GM12891 (cell line): ENCODE measurements at regions not wholly inside any gene's neighbourhood (a gene's known extent, or its start where the extent isn't known, plus 50 kb on each side); places are given as distances from the start of the nearest gene placed in this dataset.

ENCODE experiments used
- DNase-seq: peaks from one replicate; pipeline ENCODE4 v3.0.0; 2011; ENCODE audit warnings: low spot score; ENCODE audit not compliant: insufficient read length
- FAIRE-seq: peaks from 2 replicates; lab custom pipeline; 2011; peaks lifted over from hg19 to GRCh38; lab: Jason Lieb, UNC
- PAX5 ChIP-seq: IDR thresholded peaks from 2 replicates; pipeline ENCODE4 v1.6.1; 2011; ENCODE audit warnings: low read length, moderate library complexity, mild to moderate bottlenecking; ENCODE audit not compliant: insufficient read depth, severe bottlenecking
- POLR2A ChIP-seq: IDR thresholded peaks from 2 replicates; pipeline ENCODE4 v1.6.1; 2011; ENCODE audit warnings: low read depth, low read length, control low read depth
- POLR2AphosphoS5 ChIP-seq: IDR thresholded peaks from 2 replicates; pipeline ENCODE4 v1.6.1; 2011; ENCODE audit warnings: low read depth, low read length, control low read depth
- POU2F2 ChIP-seq: IDR thresholded peaks from 2 replicates; pipeline ENCODE4 v1.6.1; 2011; ENCODE audit warnings: low read depth, mild to moderate bottlenecking, control low read depth, low read length, moderate library complexity
- SPI1 ChIP-seq: IDR thresholded peaks from 2 replicates; pipeline ENCODE4 v1.6.1; 2011; ENCODE audit warnings: low read depth, low read length, control low read depth
- TAF1 ChIP-seq: IDR thresholded peaks from 2 replicates; pipeline ENCODE4 v1.6.1; 2011; ENCODE audit warnings: low read depth, low read length, control low read depth

GRCh38 chr7:88095-88926, 104.1 kb upstream of the FAM20C start:
- DNase-seq (no peak), FAIRE-seq (no peak)
- TF ChIP-seq POLR2A (no peak), POU2F2 (no peak), TAF1 (no peak), POLR2AphosphoS5 (no peak), PAX5 (no peak), SPI1 (no peak)

GRCh38 chr7:88927-89231, 103.5 kb upstream of the FAM20C start:
- FAIRE-seq (no peak), DNase-seq (no peak)
- no peak for TF ChIP-seq POU2F2
- TF ChIP-seq POLR2A: no peak
- TF ChIP-seq SPI1: no peak
- no peak for TF ChIP-seq POLR2AphosphoS5
- TF ChIP-seq PAX5: no peak

DNA sequence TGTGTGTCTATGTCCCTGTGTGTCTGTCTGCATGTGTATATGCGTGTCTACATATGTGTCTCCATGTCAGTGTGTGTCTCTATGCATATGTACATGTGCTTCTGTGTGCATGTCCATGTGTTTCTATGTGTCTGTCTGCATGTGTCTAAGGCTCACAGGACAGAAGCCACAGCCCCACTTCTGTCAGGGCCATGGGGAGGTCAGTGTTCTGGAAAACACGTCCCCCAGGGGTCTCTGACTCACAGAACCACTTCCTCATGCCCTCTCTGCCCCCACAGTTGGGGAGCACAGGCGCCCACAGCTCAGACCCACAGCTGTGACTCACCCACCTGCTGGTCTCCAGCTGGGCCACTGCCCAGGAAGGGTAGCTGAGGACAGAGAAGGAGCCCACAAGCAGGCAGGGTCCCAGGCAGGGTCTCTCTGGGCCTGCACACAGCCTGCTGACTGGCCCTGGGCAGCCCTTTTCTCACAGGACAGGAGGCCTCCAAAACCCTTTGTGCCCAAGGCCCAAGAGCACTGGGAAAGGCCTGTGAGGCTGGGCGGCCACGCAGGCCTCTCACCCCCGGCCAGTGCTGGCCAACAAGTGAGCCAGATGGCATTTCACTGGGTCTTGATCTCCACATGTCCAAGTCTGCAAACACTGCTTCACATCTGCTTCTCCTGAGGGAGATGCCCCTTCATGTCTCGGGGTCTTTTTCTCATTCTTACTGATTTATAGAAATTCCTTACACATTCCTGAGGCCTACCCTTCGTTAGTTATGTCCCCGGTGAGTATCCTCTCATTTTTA, 102.9 kb upstream of the FAM20C start:
- FAIRE-seq (no peak), DNase-seq (no peak)
- no peak for TF ChIP-seq PAX5

DNA sequence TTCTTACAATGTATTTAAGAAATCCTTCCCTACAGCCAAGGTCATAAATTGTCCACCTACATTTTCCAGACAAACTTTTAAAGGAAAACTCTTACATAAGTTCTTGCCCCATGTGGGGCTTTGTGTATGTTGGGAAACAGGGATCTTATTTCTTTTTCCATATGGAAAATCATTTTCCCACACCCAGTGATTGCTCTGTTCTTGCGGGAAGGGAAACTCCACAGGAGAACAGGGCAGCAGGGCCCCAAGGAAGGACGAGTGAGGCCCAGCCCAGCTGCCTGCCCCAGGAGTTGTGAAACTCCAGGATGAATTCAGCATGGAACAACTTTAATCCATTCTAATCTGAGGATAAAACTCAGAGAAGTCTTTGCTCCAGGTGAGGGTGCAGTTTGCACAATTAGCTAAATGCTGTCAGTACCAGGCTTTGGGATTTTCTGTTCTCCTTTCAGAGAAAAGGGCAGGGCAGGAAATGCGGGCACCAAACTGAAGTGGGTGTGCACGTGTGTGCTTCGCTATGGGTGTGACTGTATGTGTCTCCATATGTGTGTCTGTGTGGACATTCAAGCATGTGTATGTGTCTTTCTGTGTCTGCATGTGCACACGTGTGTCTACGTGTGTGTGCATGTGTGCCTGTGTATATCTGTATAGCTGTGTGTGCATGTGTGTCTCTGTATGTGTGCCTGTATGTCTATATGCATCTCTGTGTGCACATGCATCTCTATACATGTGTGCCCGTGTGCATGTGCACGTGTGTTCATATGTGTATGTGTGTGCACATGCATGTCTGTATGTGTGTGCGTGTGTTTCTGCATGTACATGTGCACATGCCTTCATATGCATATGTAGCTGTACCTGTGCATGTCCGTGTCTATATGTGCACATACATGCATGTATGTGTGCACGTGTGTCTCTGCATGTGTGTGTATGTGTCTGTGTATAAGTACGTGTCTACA, 102.0 kb upstream of the FAM20C start:
- FAIRE-seq: peak; percentile 35
- TF ChIP-seq SPI1: no peak
- no peak for TF ChIP-seq POLR2AphosphoS5
- no peak for TF ChIP-seq POU2F2
- TF ChIP-seq POLR2A: no peak
- TF ChIP-seq PAX5: no peak
- no peak for TF ChIP-seq TAF1
- no peak for DNase-seq

DNA sequence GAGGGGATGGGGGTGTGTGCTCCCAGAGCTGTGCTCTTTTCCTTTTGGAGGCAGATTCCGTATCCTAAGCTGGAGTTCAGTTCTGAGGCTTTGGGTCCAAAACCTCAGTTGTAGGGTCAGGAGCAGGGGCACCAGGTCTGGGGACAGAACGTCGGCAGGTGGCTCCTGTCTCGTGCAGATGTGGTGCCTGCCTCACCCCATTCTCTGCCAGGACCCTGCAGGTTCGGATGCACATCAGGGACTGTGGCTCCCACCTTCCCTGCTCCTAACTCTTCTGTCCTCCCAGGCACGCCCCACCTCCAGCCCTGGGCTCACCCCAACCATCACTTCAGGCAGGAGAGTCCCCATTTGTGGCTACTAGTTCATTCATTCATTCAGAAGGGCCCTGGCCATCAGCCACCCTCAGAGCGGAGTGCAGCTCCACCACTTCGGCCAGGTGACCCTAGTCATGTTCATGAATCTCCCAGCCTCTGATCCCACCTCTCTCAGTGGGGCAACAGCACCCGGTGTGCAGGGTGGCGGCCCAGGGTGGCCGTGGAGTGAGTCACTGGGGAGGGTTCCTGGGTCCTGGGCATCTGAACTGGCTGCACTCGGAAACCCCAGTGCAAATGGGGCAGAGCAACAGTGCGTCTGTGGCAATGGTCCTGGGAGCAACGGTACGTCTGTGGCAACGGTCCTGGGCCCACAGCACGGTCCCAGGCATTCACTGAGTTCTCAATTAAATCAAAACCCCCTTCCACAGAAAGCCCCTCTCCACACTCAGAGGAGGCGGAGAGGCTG, 100.8 kb upstream of the FAM20C start:
- no peak for DNase-seq
- TF ChIP-seq POU2F2 (no peak), POLR2A (no peak), POLR2AphosphoS5 (no peak)
- FAIRE-seq: no peak

- TF ChIP-seq PAX5 (no peak), TAF1 (no peak), POU2F2 (no peak), POLR2A (no peak), POLR2AphosphoS5 (no peak)
- FAIRE-seq: no peak
Measured at GRCh38 chr7:92231-92674, 100.1 kb upstream of the FAM20C start.

DNA sequence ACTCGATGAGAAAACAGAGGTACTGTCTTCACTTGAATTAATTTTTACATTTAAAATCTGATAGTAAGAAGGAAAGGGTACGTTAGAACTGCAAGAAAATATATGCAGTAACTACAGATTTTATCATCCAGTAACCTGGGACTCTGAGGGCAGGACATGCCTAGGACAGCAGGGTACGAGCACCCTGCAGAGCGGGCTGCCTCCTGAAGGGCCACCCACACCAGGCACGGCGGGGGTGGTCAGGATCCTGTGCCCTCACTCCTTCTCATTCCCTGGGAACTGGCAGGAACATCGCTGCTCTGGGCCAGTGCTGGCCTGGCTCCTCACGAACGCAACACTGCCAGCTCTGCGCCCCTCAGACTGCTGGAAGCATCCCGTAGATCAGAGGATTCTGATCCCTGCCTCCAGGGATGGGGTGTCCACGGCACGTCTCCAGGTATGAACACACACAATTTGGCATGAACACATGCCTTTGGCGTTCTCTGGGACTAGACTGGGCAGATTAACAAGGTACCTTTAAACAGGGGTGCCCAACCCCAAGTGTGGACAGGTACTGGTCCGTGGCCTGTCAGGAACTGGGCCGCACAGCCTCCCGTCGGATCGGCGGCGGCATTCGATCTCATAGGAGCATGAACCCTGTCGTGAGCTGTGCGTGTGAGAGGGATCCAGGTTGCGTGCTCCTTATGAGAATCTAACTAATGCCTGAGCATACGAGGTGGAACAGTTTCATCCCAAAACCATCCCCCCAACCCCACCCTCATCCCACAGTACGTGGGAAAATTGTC, 99.3 kb upstream of the FAM20C start:
- no peak for DNase-seq

More at GRCh38 chr7:92231-92674, 100.1 kb upstream of the FAM20C start:
- DNase-seq: no peak

GRCh38 chr7:94251-94801, 98.0 kb upstream of the FAM20C start:
- TF ChIP-seq SPI1 (no peak), TAF1 (no peak), POLR2A (no peak), PAX5 (no peak), POLR2AphosphoS5 (no peak), POU2F2 (no peak)
- no peak for FAIRE-seq
- no peak for DNase-seq

More for the DNA sequence above, 99.3 kb upstream of the FAM20C start:
- no peak for FAIRE-seq
- no peak for TF ChIP-seq PAX5
- TF ChIP-seq POU2F2: no peak
- no peak for TF ChIP-seq POLR2AphosphoS5
- no peak for TF ChIP-seq TAF1
- no peak for TF ChIP-seq SPI1
- no peak for TF ChIP-seq POLR2A

DNA sequence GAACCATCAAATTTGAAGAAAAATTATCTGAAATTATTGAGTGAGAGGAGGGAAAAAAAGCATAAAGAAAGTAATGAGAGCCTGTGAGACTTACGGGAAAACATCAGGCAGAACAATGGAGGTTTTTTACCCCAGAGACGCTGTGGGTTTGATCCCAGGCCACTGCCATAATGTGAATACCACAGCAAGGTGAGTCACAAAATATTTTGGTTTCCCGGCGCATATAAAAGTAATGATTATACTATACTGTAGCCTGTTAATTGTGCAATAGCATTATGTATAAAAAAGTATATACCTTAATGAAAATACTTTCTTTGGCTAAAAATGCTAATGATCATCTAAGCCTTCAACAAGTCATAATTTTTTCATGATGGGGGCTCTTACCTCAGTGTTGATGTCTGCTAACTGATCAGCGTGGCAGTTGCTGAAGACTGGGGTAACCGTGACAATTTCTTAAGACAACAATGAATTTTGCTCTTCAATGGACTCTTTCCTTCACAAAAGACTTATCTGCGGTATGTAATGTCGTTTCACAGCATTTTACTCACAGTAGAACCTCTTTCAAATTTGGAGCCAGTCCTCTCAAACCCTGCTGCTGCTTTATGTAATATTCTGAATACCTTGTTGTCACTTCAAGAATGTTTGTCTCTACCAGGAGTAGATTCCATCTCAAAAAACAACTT, 97.0 kb upstream of the FAM20C start:
- no peak for TF ChIP-seq PAX5
- no peak for TF ChIP-seq SPI1
- TF ChIP-seq POLR2AphosphoS5: no peak
- no peak for TF ChIP-seq POU2F2
- no peak for TF ChIP-seq TAF1
- no peak for TF ChIP-seq POLR2A
- FAIRE-seq: no peak
- DNase-seq: no peak
